Panc1 (cell line): ENCODE measurements at regions not wholly inside any gene's neighbourhood (a gene's known extent, or its start where the extent isn't known, plus 50 kb on each side); places are given as distances from the start of the nearest gene placed in this dataset.

Experiments
- ATAC-seq: fragments of 200-7000 bp; cut with Tn5 transposase; 2 replicates; pipeline ENCODE4 v1.9.1; 2020; ENCODE audit warnings: mild to moderate bottlenecking, moderate library complexity
- BruUV-seq: library from RNA; stranded (reverse); fragments of 400-500 nt; replicated peaks from 2 replicates; lab custom pipeline; 2021; lab: Mats Ljungman, UMichigan
- CTCF ChIA-PET: fragments of 300-600 bp; sonication (Branson Sonifier 250); formaldehyde crosslinking; loops from one replicate; lab custom pipeline; 2022; ENCODE audit warnings: antibody characterized with exemption; lab: Charles Lee
- POLR2A ChIA-PET: fragments of 300-600 bp; sonication (Branson Sonifier 250); formaldehyde crosslinking; loops from one replicate; lab custom pipeline; 2022; ENCODE audit warnings: antibody characterized with exemption; lab: Charles Lee
- DNase-seq: peaks from one replicate; pipeline ENCODE4 v3.0.0-alpha.2; 2010; ENCODE audit warnings: low read depth, low spot score
- H3K27ac ChIP-seq: 2 replicates; pipeline ENCODE4 v1.5.1; 2011; ENCODE audit warnings: mild to moderate bottlenecking, low read length, inconsistent platforms
- H3K27me3 ChIP-seq: fragments of 200-500 bp; sonication (Bioruptor generic); 2 replicates; pipeline ENCODE4 v1.6.0; 2014; ENCODE audit warnings: low read length, inconsistent platforms; ENCODE audit not compliant: control insufficient read depth, insufficient read depth
- H3K36me3 ChIP-seq: fragments of 200-500 bp; sonication (Bioruptor generic); 2 replicates; pipeline ENCODE4 v1.5.1; 2014; ENCODE audit warnings: inconsistent platforms, mild to moderate bottlenecking, low read length, moderate library complexity; ENCODE audit not compliant: control insufficient read depth, insufficient read depth
- H3K4me1 ChIP-seq: 2 replicates; pipeline ENCODE4 v1.5.1; 2011; ENCODE audit warnings: inconsistent platforms, mild to moderate bottlenecking, low read length, moderate library complexity; ENCODE audit not compliant: control insufficient read depth, insufficient read depth
- H3K4me3 ChIP-seq, 2 experiments: 2 replicates each; pipeline ENCODE4 v1.5.1; 2011 to 2012; ENCODE audit warnings: low read depth in 2 of 2, low read length in 2 of 2, mild to moderate bottlenecking in 2 of 2, inconsistent platforms in 1 of 2, moderate library complexity in 1 of 2
- H3K9me3 ChIP-seq: fragments of 200-500 bp; sonication (Bioruptor generic); 2 replicates; pipeline ENCODE4 v1.5.1; 2014; ENCODE audit warnings: low read depth, mild to moderate bottlenecking, inconsistent platforms, low read length, moderate library complexity; ENCODE audit not compliant: control insufficient read depth, insufficient read depth
- POLR2AphosphoS5 ChIP-seq: IDR thresholded peaks from 2 replicates; pipeline ENCODE4 v1.6.1; 2012; ENCODE audit warnings: mild to moderate bottlenecking, low read depth, low read length, moderate library complexity
- SIN3A ChIP-seq: IDR thresholded peaks from 2 replicates; pipeline ENCODE4 v1.6.1; 2012; ENCODE audit warnings: low read depth, mild to moderate bottlenecking, low read length, moderate library complexity, borderline replicate concordance; ENCODE audit not compliant: insufficient read depth
- TCF7L2 ChIP-seq: IDR thresholded peaks from 2 replicates; pipeline ENCODE4 v1.6.1; 2011; ENCODE audit warnings: mild to moderate bottlenecking, low read depth, low read length, inconsistent platforms
- in situ Hi-C: cut with HindIII; loops from 2 replicates; pipeline ENCODE4 v1.10.0; 2016; ENCODE audit warnings: low sequenced_read_pairs, low pct_unique_long_range_greater_than_20kb
- intact Hi-C: fragments of 100-400 bp; cut with micrococcal nuclease; formaldehyde crosslinking; loops from one replicate; pipeline ENCODE4 v1.10.0; 2022; ENCODE audit not compliant: unreplicated experiment
- TF ChIP-seq, protein P1 (sequence below), 2 experiments: IDR thresholded peaks; 2 replicates each; pipeline ENCODE4 v1.6.1; 2011 to 2012; ENCODE audit warnings: low read depth in 2 of 2, control low read depth in 1 of 2, low read length in 1 of 2, mild to moderate bottlenecking in 1 of 2, moderate library complexity in 1 of 2; ENCODE audit not compliant: insufficient read depth in 1 of 2
- TF ChIP-seq, protein P2 (sequence below): fragments of 450-650 bp; IDR thresholded peaks from 2 replicates; pipeline ENCODE4 v1.5.1; 2017; ENCODE audit warnings: mild to moderate bottlenecking

DNA sequence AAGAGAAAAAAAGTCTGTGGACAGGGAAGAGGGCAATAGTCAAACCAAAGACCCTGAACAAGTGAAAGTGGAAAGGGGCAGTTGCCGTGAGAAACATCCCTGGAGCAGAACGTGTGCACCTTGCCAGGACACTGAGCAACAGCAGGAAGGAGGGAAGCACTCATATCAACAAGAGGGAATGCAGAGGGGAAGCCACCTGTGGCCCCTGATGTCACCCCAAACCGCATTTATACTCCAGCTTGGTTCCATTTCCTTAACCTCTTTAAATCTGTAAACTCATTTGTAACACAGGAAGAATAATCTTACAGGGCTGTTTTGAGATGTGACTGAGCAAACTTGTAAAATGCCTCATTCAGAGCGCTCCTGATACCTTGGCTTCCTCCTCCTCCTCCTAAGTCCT is 698.8 kb downstream of the DIAPH3 start:
- in situ Hi-C loops (no loop called here), intact Hi-C loops (no loop called here)
- BruUV-seq = no TSS peak
- Histone ChIP-seq H3K27ac (no peak overlapping the region), H3K4me1 (no peaks in the 10 kb centered on the region), H3K27me3 (no peaks in the 10 kb centered on the region), H3K36me3 (no peaks in the 10 kb centered on the region), H3K4me3 (no peak overlapping the region), H3K9me3 (no peaks in the 10 kb centered on the region)
- ATAC-seq = no peak
- CTCF ChIA-PET = no interaction called here
- POLR2A ChIA-PET = no interaction called here
- DNase-seq = no peak
- TF ChIP-seq POLR2AphosphoS5 (no peak), SIN3A (no peak), TCF7L2 (no peak)
- TF ChIP-seq, protein P1, sequence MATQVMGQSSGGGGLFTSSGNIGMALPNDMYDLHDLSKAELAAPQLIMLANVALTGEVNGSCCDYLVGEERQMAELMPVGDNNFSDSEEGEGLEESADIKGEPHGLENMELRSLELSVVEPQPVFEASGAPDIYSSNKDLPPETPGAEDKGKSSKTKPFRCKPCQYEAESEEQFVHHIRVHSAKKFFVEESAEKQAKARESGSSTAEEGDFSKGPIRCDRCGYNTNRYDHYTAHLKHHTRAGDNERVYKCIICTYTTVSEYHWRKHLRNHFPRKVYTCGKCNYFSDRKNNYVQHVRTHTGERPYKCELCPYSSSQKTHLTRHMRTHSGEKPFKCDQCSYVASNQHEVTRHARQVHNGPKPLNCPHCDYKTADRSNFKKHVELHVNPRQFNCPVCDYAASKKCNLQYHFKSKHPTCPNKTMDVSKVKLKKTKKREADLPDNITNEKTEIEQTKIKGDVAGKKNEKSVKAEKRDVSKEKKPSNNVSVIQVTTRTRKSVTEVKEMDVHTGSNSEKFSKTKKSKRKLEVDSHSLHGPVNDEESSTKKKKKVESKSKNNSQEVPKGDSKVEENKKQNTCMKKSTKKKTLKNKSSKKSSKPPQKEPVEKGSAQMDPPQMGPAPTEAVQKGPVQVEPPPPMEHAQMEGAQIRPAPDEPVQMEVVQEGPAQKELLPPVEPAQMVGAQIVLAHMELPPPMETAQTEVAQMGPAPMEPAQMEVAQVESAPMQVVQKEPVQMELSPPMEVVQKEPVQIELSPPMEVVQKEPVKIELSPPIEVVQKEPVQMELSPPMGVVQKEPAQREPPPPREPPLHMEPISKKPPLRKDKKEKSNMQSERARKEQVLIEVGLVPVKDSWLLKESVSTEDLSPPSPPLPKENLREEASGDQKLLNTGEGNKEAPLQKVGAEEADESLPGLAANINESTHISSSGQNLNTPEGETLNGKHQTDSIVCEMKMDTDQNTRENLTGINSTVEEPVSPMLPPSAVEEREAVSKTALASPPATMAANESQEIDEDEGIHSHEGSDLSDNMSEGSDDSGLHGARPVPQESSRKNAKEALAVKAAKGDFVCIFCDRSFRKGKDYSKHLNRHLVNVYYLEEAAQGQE (IDR thresholded peaks at IDR 0.05; ENCODE audit: insufficient read depth in 1 of 2, low read depth in 2 of 2, low read length in 1 of 2) = no peak
- TF ChIP-seq, protein P2, sequence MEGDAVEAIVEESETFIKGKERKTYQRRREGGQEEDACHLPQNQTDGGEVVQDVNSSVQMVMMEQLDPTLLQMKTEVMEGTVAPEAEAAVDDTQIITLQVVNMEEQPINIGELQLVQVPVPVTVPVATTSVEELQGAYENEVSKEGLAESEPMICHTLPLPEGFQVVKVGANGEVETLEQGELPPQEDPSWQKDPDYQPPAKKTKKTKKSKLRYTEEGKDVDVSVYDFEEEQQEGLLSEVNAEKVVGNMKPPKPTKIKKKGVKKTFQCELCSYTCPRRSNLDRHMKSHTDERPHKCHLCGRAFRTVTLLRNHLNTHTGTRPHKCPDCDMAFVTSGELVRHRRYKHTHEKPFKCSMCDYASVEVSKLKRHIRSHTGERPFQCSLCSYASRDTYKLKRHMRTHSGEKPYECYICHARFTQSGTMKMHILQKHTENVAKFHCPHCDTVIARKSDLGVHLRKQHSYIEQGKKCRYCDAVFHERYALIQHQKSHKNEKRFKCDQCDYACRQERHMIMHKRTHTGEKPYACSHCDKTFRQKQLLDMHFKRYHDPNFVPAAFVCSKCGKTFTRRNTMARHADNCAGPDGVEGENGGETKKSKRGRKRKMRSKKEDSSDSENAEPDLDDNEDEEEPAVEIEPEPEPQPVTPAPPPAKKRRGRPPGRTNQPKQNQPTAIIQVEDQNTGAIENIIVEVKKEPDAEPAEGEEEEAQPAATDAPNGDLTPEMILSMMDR = no peak

DNA sequence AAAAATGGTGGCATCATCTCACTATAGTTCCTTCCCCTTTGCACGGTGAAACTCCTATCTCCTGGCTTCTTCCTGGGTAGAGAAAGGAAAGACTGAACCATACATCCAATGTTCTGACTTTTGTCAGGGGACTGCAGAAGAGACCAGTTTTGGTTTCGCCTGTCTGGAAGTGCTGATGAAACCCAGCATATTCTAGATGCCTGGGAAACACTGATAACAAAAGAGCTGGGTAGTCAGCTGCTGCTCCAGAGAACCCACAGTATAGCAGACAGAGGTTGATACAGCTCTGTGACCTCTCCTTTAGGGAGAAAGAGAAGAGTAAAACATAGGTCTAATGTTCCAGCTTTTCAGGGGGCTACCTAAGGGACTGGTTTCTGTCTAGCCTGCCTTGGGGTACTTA is 695.3 kb downstream of the DIAPH3 start:
- Histone ChIP-seq H3K27ac (no peak overlapping the region), H3K27me3 (no peaks in the 10 kb centered on the region), H3K4me3 (no peak overlapping the region), H3K36me3 (no peaks in the 10 kb centered on the region), H3K4me1 (no peaks in the 10 kb centered on the region), H3K9me3 (no peaks in the 10 kb centered on the region)
- ChIA-PET POLR2A (no interaction called here), CTCF (no interaction called here)
- no peak for TF ChIP-seq TCF7L2
- TF ChIP-seq POLR2AphosphoS5 = no peak
- no peak for TF ChIP-seq SIN3A
- TF ChIP-seq, protein P1 (IDR thresholded peaks at IDR 0.05; ENCODE audit: insufficient read depth in 1 of 2, low read depth in 2 of 2, low read length in 1 of 2) = no peak
- TF ChIP-seq, protein P2 = no peak
- intact Hi-C loops (no loop called here), in situ Hi-C loops (no loop called here)
- no peak for ATAC-seq
- BruUV-seq = no TSS peak
- no peak for DNase-seq
